Activated naive CD8-positive, alpha-beta T cell treated with anti-CD3 and anti-CD28 coated beads for 36 hours (primary cell): ENCODE measurements at regions not wholly inside any gene's neighbourhood (a gene's known extent, or its start where the extent isn't known, plus 50 kb on each side); places are given as distances from the start of the nearest gene placed in this dataset.

Source experiments
- DNase-seq: peaks from one replicate; pipeline ENCODE4 v3.0.0; 2021
- H3K27ac Mint-ChIP-seq: one replicate; pipeline ENCODE4 v1.8.0; 2022; ENCODE audit warnings: mild to moderate bottlenecking, moderate library complexity, mixed read lengths
- H3K27me3 Mint-ChIP-seq: one replicate; pipeline ENCODE4 v1.8.0; 2022; ENCODE audit warnings: mild to moderate bottlenecking, mixed read lengths
- H3K36me3 Mint-ChIP-seq: one replicate; pipeline ENCODE4 v1.8.0; 2021; ENCODE audit warnings: mild to moderate bottlenecking, mixed read lengths
- H3K4me1 Mint-ChIP-seq: one replicate; pipeline ENCODE4 v1.8.0; 2021; ENCODE audit warnings: mixed read lengths
- H3K4me3 Mint-ChIP-seq: one replicate; pipeline ENCODE4 v1.8.0; 2022; ENCODE audit warnings: mild to moderate bottlenecking, moderate library complexity, mixed read lengths
- H3K9me3 Mint-ChIP-seq: one replicate; pipeline ENCODE4 v1.8.0; 2022; ENCODE audit warnings: mixed read lengths

DNA sequence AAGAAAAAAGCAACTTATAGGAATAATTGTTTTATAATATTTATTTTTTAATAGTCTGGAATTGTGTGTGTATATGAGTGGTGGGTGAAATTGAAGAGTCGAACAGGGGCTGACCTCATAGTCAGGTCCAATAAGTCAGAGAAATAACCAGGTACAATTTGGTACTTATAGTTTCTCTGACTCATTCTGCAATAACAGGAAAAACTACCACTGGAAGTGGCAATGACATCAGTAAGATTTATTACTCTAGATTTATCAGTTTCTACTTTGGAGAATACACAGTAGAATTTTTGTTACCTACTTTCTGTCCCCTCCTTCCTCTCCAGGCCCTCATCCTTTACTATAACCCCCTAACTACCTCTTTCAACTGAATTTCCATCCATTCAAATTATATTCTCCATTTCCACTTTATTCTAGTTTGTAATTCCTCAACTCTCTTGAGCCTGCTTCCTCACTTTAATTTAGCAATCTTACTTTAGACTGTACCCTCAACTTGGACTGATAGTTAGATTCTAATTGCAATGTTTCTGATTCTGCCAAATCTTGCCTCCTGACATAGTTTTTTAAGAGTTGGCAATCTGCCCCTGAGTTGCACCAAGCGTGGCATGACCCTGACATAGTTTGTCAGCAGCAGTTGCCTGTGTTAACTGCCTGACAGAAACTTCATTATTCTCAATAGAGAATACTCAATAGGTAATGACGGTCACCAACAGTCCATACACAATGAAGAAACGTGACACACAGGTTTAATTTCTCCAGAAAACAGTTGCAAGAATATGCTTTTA lies 475.3 kb upstream of the RIOK2 start:
- no peaks in the 10 kb centered on the region for H3K4me1 Mint-ChIP-seq
- no peaks in the 10 kb centered on the region for H3K27me3 Mint-ChIP-seq
- H3K4me3 Mint-ChIP-seq: no peak overlapping the region
- H3K9me3 Mint-ChIP-seq: no peaks in the 10 kb centered on the region
- H3K36me3 Mint-ChIP-seq: no peaks in the 10 kb centered on the region
- no peak overlapping the region for H3K27ac Mint-ChIP-seq
- DNase-seq: no peak

DNA sequence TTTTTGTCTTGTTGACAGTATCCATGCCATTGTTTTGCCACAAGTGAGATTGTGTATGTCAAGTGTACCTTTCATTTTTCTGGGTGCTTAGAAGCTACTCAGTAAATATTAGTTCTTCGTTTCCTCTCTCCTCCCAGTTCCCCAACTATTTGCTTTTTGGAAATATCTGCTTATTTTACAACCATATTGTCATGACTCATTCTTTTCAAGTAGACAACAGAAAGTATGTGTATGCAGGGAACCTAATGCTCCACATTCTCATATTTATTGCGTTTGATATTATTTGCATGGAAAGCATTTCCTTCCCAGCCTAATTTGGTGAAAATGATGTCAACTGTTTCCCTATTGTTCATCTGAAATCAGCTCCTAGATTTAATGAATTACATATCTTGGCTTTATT lies 483.7 kb upstream of the RIOK2 start:
- Mint-ChIP-seq H3K36me3 (no peaks in the 10 kb centered on the region), H3K27ac (no peak overlapping the region), H3K9me3 (no peaks in the 10 kb centered on the region), H3K27me3 (no peaks in the 10 kb centered on the region), H3K4me3 (no peak overlapping the region), H3K4me1 (no peaks in the 10 kb centered on the region)
- no peak for DNase-seq

DNA sequence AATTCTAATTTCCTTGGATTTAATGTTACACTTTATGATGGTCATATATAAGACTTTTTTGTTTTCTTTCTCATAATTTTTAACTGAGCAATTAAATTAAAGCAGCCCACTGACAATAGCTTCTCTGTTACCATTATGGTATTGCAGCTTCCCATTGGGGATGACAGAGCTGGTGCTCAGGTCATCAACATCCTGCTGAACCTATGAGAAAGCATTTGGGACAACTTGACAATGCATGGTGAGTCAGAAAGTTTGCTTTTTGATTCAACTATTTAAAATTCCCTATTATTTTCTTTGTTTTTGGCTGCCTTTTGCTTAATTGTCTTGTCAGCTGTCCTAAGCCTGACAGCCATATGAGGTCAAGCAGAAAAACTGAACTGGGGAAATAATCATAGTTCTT lies 487.4 kb upstream of the RIOK2 start:
- Mint-ChIP-seq H3K36me3 (no peaks in the 10 kb centered on the region), H3K9me3 (no peaks in the 10 kb centered on the region)

DNA sequence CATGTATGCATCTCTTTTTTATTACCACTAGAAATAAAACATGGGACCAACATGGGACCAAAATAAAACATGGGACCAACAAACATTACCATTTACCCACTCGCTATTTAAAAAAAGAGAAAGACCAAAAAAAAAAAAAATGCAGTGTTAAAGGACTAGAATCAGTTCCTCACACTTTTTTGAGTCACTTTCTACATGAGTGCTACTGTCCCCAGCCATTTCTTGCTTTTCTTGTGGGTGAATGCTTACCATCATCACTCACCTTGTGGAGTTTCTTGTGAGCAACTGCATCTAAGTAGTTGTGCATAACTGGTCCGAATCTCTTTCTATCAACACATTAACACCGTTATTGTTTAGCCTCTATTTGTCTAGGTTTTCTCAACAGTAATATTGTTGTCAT lies 493.6 kb upstream of the RIOK2 start:
- Mint-ChIP-seq H3K36me3 (no peaks in the 10 kb centered on the region), H3K27ac (no peak overlapping the region), H3K4me3 (no peak overlapping the region), H3K4me1 (no peaks in the 10 kb centered on the region), H3K9me3 (peaks cover 5% of the 10 kb centered on the region), H3K27me3 (no peaks in the 10 kb centered on the region)
- no peak for DNase-seq

More for the DNA sequence above, 487.4 kb upstream of the RIOK2 start:
- no peak for DNase-seq
- H3K4me3 Mint-ChIP-seq: no peak overlapping the region
- no peak overlapping the region for H3K27ac Mint-ChIP-seq
- no peaks in the 10 kb centered on the region for H3K27me3 Mint-ChIP-seq
- H3K4me1 Mint-ChIP-seq: no peaks in the 10 kb centered on the region

DNA sequence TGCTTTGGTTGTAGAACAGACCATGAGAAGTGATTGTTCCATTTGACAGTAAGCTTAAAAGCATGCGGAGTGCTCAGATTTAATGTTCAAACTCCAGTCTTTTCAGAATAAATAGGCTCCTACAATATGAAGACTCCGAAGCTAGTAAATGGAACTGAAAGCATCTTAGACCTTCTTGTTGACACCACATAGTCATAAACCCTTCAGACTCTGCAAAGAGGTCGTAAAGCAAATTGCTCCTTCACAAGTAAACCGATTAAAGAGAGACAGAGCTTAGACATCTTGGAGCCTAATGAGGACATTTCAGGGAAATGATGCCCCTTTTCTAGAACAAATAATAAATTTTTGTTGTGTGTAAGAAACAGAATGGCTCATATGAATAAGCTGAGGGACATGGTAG lies 511.0 kb upstream of the RIOK2 start:
- no peaks in the 10 kb centered on the region for H3K36me3 Mint-ChIP-seq
- H3K27ac Mint-ChIP-seq: no peak overlapping the region
- H3K4me1 Mint-ChIP-seq: no peaks in the 10 kb centered on the region
- no peak for DNase-seq
- no peak overlapping the region for H3K4me3 Mint-ChIP-seq
- no peaks in the 10 kb centered on the region for H3K27me3 Mint-ChIP-seq
- no peaks in the 10 kb centered on the region for H3K9me3 Mint-ChIP-seq

DNA sequence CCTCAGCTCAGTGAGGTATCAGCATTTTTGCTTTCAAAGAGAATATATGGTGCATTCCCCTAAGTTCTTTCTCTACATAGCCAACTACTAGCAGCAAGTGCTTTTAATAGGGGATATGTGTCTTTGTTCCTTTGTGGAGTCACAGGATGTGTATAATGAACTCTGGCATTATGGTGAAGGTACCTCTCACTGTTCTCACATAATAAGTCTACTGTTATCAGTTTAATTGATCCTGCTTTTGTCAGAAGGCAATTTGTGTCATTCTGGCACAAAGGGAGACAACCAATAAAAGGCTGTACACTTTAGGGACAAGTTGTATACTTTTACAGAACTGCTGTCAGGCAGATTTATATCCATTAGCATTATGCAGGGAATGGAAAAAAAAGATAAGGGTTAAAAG lies 531.4 kb upstream of the RIOK2 start:
- Mint-ChIP-seq H3K27ac (no peak overlapping the region), H3K27me3 (no peaks in the 10 kb centered on the region), H3K36me3 (no peaks in the 10 kb centered on the region), H3K4me3 (no peak overlapping the region), H3K9me3 (no peaks in the 10 kb centered on the region), H3K4me1 (no peaks in the 10 kb centered on the region)
- no peak for DNase-seq

DNA sequence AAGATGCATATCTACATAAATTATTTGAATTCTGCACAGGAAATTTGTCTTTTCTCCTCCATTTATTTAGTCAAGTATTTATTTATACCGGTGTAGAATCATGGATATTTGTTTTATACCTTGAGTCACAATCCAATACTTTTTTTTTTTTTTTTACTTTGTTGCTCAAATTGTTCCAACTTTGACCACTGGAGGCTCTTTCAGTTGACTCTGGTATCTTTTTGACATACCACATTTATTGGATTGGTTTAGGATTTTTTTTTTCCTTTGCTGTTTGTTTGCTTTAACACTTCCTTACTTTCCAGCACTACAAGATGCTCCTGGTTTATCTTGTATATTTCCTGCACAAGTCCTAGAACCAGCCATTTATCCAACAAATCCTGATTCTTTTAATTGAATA lies 543.1 kb upstream of the RIOK2 start:
- Mint-ChIP-seq H3K27ac (no peak overlapping the region), H3K4me1 (no peaks in the 10 kb centered on the region), H3K9me3 (peaks cover 2% of the 10 kb centered on the region), H3K27me3 (no peaks in the 10 kb centered on the region), H3K4me3 (no peak overlapping the region), H3K36me3 (no peaks in the 10 kb centered on the region)
- no peak for DNase-seq

DNA sequence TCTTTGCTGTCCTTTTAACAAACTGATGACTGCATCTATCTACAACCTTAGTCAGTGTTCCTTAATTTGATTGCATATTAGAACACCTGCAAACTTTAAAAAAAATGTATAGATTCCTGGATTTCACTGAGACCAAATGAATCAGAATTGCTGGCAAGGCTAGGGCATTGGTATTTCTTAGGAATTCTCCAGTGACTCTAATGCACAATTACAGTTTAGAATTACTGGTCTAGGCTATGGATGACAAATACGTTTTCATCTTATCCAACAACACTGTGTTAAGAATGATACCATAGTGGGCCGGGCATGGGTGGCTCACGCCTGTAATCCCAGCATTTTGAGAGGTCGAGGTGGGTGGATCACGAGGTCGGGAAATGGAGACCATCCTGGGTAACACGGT lies 545.9 kb upstream of the RIOK2 start:
- no peaks in the 10 kb centered on the region for H3K9me3 Mint-ChIP-seq
- no peaks in the 10 kb centered on the region for H3K36me3 Mint-ChIP-seq
- no peak overlapping the region for H3K27ac Mint-ChIP-seq
- no peaks in the 10 kb centered on the region for H3K4me1 Mint-ChIP-seq
- no peaks in the 10 kb centered on the region for H3K27me3 Mint-ChIP-seq
- no peak overlapping the region for H3K4me3 Mint-ChIP-seq
- DNase-seq: no peak

DNA sequence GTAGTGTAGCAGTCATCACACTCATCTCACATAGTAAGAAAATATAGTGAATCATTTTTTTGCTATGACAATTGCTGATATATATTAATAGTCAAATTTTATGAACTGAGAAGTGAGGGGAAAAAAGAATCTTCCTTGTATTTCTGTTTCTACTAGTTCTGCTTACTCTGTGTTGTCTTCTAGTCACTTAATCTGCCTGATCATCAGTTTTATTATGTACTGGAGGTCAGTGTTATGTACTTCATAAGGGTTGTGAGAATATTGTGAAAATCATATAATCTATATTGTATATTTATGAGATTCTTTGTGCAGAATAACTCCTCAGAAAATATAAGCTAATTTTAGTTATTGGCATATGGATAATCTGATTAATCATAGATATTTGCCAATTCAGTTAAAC lies 546.9 kb upstream of the RIOK2 start:
- H3K36me3 Mint-ChIP-seq: no peaks in the 10 kb centered on the region
- H3K27me3 Mint-ChIP-seq: no peaks in the 10 kb centered on the region
- H3K9me3 Mint-ChIP-seq: no peaks in the 10 kb centered on the region
- no peaks in the 10 kb centered on the region for H3K4me1 Mint-ChIP-seq
- H3K4me3 Mint-ChIP-seq: no peak overlapping the region
- no peak for DNase-seq
- H3K27ac Mint-ChIP-seq: no peak overlapping the region

DNA sequence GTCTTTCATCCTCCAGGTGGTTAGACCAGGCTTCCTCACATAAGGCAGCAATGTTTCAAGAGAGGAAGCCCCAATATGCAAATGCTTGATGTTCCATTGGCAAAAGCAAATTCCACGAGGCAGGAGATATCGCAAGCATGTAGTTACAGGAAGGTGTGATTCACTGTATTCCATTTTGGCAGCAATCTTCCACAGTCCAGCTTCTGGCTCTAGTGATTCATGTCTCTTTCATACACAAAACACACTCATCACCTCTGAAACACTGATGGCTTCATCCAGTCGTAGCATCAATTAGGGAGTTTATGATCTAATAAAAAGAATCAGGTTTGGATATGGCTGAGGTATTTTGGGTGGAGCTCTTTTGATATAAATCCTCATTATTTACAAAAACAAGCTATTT lies 552.2 kb upstream of the RIOK2 start:
- Mint-ChIP-seq H3K4me1 (no peaks in the 10 kb centered on the region), H3K27ac (no peak overlapping the region), H3K36me3 (no peaks in the 10 kb centered on the region), H3K27me3 (no peaks in the 10 kb centered on the region), H3K9me3 (no peaks in the 10 kb centered on the region), H3K4me3 (no peak overlapping the region)
- DNase-seq: no peak

DNA sequence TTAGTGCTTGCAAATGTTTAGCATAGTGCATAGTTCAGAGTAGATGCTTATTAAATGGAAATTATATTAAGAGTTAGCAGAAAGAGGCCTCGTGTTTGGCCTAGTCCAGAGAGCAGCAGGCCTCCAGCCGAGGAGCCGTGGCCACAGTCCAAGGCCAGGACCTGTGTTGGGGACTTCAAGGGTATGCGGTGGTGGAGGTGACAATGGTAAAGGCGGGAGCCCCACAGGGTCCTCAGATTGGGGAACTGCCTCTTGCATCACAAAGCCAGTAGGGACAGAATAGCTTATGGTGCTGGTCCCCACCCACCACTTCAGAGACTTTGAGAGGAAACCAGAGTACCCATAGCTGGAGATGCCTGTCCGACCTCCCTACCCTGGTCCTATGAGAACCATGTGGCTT lies 554.6 kb upstream of the RIOK2 start:
- no peak overlapping the region for H3K4me3 Mint-ChIP-seq
- no peak overlapping the region for H3K27ac Mint-ChIP-seq

DNA sequence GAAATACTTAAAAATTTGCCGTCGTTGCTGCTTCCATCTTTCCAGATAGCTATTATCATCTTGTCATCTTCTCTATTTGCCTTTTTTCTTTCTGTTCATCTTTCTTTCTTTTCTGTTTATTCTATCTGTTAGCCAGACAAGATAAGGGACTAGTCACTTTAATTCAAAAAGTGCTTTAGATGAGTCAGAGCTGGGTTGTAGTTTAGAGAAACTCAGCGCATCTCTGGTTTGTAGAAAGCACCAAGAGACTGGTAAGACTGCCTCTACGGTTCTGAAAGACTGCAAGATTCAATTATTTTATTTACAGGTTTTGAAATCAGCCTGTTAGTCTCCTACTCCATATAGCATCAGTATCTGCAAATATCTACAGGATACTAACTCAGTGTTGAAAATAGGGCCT lies 562.8 kb upstream of the RIOK2 start:
- H3K4me1 Mint-ChIP-seq: no peaks in the 10 kb centered on the region
- no peak overlapping the region for H3K27ac Mint-ChIP-seq
- no peak overlapping the region for H3K4me3 Mint-ChIP-seq
- no peak for DNase-seq
- peaks cover 8% of the 10 kb centered on the region for H3K9me3 Mint-ChIP-seq
- H3K27me3 Mint-ChIP-seq: no peaks in the 10 kb centered on the region
- no peaks in the 10 kb centered on the region for H3K36me3 Mint-ChIP-seq

More for the DNA sequence above, 554.6 kb upstream of the RIOK2 start:
- Mint-ChIP-seq H3K4me1 (no peaks in the 10 kb centered on the region), H3K9me3 (no peaks in the 10 kb centered on the region), H3K36me3 (no peaks in the 10 kb centered on the region), H3K27me3 (no peaks in the 10 kb centered on the region)
- DNase-seq: no peak

DNA sequence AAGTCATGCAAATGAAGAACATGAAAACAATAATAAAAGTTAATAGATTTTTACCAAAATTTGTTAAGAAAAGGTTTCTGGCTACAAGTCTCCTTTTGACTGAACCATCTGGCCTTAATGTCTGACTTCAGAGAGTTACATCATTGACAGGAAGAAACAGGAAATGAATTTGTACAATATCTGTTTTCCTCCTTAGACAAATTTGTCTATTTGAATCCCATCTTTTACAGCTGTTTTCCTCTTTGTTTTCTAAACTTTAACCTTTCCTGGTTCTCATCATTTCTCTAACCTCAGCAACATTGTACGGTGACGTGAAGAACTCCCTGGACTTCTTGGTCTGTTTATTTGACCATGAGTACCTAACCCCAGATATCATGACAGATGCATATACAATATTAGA lies 567.5 kb upstream of the RIOK2 start:
- H3K4me3 Mint-ChIP-seq: no peak overlapping the region
- H3K27me3 Mint-ChIP-seq: no peaks in the 10 kb centered on the region
- no peak for DNase-seq
- H3K36me3 Mint-ChIP-seq: no peaks in the 10 kb centered on the region
- H3K9me3 Mint-ChIP-seq: peaks cover 4% of the 10 kb centered on the region
- no peaks in the 10 kb centered on the region for H3K4me1 Mint-ChIP-seq
- H3K27ac Mint-ChIP-seq: no peak overlapping the region

DNA sequence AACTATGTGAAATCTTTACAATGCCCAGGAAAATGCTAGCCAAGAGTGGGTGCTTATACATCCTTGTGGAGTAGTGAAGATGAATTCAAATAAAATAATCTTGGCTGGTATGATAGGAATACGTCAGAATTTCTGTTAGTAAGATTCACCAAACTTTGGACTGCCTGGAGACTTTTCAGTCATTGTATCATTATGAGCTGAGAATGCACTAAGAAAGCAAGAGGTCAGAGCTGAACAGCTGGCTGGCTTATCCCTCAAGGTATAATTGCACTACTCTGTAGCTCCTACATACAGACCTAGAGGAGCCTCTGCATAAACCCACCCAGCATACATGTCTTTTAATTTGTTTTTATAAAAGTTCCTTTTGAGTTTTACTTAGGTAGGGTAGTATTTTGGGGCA lies 568.5 kb upstream of the RIOK2 start:
- no peaks in the 10 kb centered on the region for H3K27me3 Mint-ChIP-seq

DNA sequence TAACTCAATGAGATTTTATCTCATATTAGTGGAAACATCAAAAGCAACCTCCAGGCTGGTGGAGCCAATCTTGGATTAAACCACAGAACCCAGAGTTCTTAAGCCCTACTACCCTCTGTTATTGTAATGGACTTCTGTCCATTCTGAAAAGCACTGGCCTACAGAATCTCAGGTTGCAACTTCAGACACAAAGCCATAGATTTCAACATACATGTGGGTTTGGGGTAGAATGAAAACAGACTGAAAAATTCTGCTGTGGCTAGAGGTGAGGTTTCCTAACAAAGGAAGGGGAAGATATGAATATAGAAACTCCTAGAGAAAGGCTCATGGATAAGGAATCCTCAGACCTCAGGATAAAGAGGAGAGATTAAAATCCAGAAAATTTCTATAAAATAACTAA lies 569.8 kb upstream of the RIOK2 start:
- no peak overlapping the region for H3K4me3 Mint-ChIP-seq
- no peak for DNase-seq
- H3K27ac Mint-ChIP-seq: no peak overlapping the region
- peaks cover 1% of the 10 kb centered on the region for H3K9me3 Mint-ChIP-seq
- H3K36me3 Mint-ChIP-seq: no peaks in the 10 kb centered on the region
- no peaks in the 10 kb centered on the region for H3K4me1 Mint-ChIP-seq
- H3K27me3 Mint-ChIP-seq: no peaks in the 10 kb centered on the region

More for the DNA sequence above, 568.5 kb upstream of the RIOK2 start:
- Mint-ChIP-seq H3K4me3 (no peak overlapping the region), H3K36me3 (no peaks in the 10 kb centered on the region), H3K27ac (no peak overlapping the region), H3K9me3 (peaks cover 1% of the 10 kb centered on the region), H3K4me1 (no peaks in the 10 kb centered on the region)
- DNase-seq: no peak

DNA sequence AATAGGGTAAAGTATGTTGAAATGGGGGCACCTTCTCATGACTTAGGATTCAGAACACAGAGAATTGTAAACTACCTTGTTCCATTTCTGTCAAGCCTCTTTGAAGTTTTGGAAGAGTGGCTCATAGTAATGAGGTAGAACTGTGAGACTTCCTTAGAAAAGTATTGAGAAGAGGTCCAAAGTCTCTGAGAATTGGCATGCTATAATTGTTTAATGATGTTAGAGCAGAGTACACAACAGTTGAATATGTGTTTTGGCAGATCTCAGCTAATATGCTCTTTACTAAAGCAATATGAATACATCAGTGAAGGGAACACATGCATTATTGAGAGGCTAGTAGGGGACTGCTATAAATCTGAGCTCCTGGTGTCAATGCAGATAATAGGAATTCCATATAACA lies 579.4 kb upstream of the RIOK2 start:
- no peaks in the 10 kb centered on the region for H3K36me3 Mint-ChIP-seq
- H3K9me3 Mint-ChIP-seq: no peaks in the 10 kb centered on the region
- H3K27me3 Mint-ChIP-seq: no peaks in the 10 kb centered on the region
- no peaks in the 10 kb centered on the region for H3K4me1 Mint-ChIP-seq
- H3K4me3 Mint-ChIP-seq: no peak overlapping the region
- H3K27ac Mint-ChIP-seq: no peak overlapping the region
- DNase-seq: no peak
